Uterus (tissue), 2 donors: ENCODE measurements at regions not wholly inside any gene's neighbourhood (a gene's known extent, or its start where the extent isn't known, plus 50 kb on each side); places are given as distances from the start of the nearest gene placed in this dataset.

Source experiments
- CTCF ChIP-seq, 4 experiments: fragments of 200-600 bp in 2 of 4; fragments of 450-650 bp in 2 of 4; sonication (generic) in 2 of 4; IDR thresholded peaks; one replicate each; pipeline ENCODE4 v1.5.1; 2016 to 2019; ENCODE audit warnings: antibody characterized with exemption in 4 of 4, mild to moderate bottlenecking in 2 of 4, moderate library complexity in 1 of 4
- POLR2A ChIP-seq, 2 donors: fragments of 450-650 bp; IDR thresholded peaks; one replicate each; pipeline ENCODE4 v1.6.1; 2016; ENCODE audit warnings: antibody characterized with exemption in 2 of 2, mild to moderate bottlenecking in 1 of 2, moderate library complexity in 1 of 2

DNA sequence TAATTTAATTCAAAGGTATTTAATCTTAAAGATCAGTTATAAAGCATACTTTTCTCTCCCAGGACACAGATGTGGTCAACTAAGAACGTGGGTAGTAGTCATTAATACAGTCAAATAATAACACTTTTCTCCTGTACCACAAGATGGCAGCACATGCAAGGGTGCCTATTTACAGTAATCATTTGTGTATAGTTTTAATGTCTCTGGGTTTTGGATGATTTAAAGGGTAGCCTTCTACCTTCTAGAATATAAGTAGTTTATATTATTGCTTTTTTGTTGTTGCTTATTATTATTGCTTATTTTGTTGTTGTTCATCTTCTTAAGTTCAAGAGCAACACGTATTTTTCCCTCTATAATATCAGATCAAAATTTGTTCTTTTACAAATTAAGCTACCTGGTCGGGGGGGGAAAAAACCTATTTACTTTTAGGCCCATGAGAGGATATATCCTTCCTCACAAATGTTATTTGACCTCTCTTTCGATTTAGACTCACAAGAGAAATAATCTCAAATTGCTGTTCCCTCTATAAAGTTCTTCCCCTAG is 59.6 kb upstream of the SLC27A6 start:
- TF ChIP-seq CTCF (IDR thresholded peaks at IDR 0.05) (peak; percentile 63 to 81 (median 72)), POLR2A (IDR thresholded peaks at IDR 0.05) (no peak)
